ENCODE measurements at regions not wholly inside any gene's neighbourhood (a gene's known extent, or its start where the extent isn't known, plus 50 kb on each side); places are given as distances from the start of the nearest gene placed in this dataset.

- 89 to 90% methylated on average over 1 of the region's 1 CpG for WGBS, 2 donors
- intact Hi-C loops (cut with DNase I; ENCODE audit: low total_unique reads), result no loop called here
- TF ChIP-seq POLR2A (IDR thresholded peaks at IDR 0.05) (no peak), CTCF (IDR thresholded peaks at IDR 0.05) (no peak)
- DNase-seq (ENCODE audit: low spot score in 2 of 2), result no peak
- H3K4me3 ChIP-seq (ENCODE audit: low read depth, poor library complexity, severe bottlenecking), result no peak overlapping the region
Measured at GRCh38 chr4:123215536-123215935, 181.1 kb upstream of the SPRY1 start.

GRCh38 chr4:123216543-123216942, 180.1 kb upstream of the SPRY1 start:
- H3K4me3 ChIP-seq (ENCODE audit: low read depth, poor library complexity, severe bottlenecking), result no peak overlapping the region
- TF ChIP-seq POLR2A (IDR thresholded peaks at IDR 0.05) (no peak), CTCF (IDR thresholded peaks at IDR 0.05) (no peak)
- 23 to 25% methylated on average over 1 of the region's 1 CpG for WGBS, 2 donors
- intact Hi-C loops (cut with DNase I; ENCODE audit: low total_unique reads), result no loop called here
- DNase-seq (ENCODE audit: low spot score in 2 of 2), result no peak

DNA sequence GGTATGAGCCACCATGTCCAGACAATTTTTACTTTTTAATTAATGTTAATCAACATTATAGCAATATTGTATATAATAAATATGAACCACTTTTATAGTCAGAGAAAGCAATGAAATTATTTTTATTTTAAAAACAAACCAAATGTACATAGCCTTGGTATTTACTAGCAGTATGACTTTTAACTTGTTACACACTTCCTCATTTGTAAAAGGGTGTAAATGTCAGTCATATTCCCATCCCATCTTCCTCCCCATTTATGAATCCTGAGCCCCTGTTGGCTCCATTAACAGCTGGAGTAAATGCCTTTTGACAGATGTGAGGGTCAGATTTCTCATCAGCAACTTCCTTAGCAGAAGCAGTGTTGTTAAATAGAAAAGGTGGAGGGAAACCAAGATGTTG, 179.6 kb upstream of the SPRY1 start:
- no peak for DNase-seq (ENCODE audit: low spot score in 2 of 2)
- no peak overlapping the region for H3K4me3 ChIP-seq (ENCODE audit: low read depth, poor library complexity, severe bottlenecking)
- TF ChIP-seq CTCF (IDR thresholded peaks at IDR 0.05) (no peak), POLR2A (IDR thresholded peaks at IDR 0.05) (no peak)
- intact Hi-C loops (cut with DNase I; ENCODE audit: low total_unique reads), result no loop called here

GRCh38 chr4:123217664-123218063, 178.9 kb upstream of the SPRY1 start:
- intact Hi-C loops (cut with DNase I; ENCODE audit: low total_unique reads), result no loop called here
- no peak overlapping the region for H3K4me3 ChIP-seq (ENCODE audit: low read depth, poor library complexity, severe bottlenecking)
- 52 to 54% methylated on average over 2 of the region's 2 CpGs for WGBS, 2 donors
- TF ChIP-seq CTCF (IDR thresholded peaks at IDR 0.05), result no peak
- no peak for TF ChIP-seq POLR2A (IDR thresholded peaks at IDR 0.05)
- DNase-seq (ENCODE audit: low spot score in 2 of 2), result no peak

- no peak overlapping the region for H3K4me3 ChIP-seq (ENCODE audit: low read depth, poor library complexity, severe bottlenecking)
- DNase-seq (ENCODE audit: low spot score in 2 of 2), result no peak
Measured at GRCh38 chr4:123218981-123219380, 177.6 kb upstream of the SPRY1 start.

More at GRCh38 chr4:123218981-123219380, 177.6 kb upstream of the SPRY1 start:
- intact Hi-C loops (cut with DNase I; ENCODE audit: low total_unique reads), result no loop called here
- TF ChIP-seq POLR2A (IDR thresholded peaks at IDR 0.05), result no peak
- TF ChIP-seq CTCF (IDR thresholded peaks at IDR 0.05), result no peak
- WGBS, 2 donors, result 94 to 96% methylated on average over 4 of the region's 4 CpGs
